Keratinocyte (primary cell): ENCODE measurements at regions not wholly inside any gene's neighbourhood (a gene's known extent, or its start where the extent isn't known, plus 50 kb on each side); places are given as distances from the start of the nearest gene placed in this dataset.

ENCODE experiments used
- EZH2 ChIP-seq: IDR thresholded peaks from one replicate; pipeline ENCODE4 v1.6.1; 2012; ENCODE audit warnings: inconsistent platforms, mild to moderate bottlenecking, low read length, moderate library complexity
- TF ChIP-seq, protein P1 (sequence below), 3 experiments: IDR thresholded peaks in 1 of 3; conservative IDR thresholded peaks in 1 of 3; optimal IDR thresholded peaks in 1 of 3; 2 replicates in 2 of 3; 3 replicates in 1 of 3; pipeline versions ENCODE3 to v1.5.1; 2011; ENCODE audit warnings: low read length in 3 of 3, mild to moderate bottlenecking in 3 of 3, moderate library complexity in 2 of 3, control low read depth in 1 of 3, inconsistent platforms in 1 of 3; ENCODE audit not compliant: insufficient read depth in 2 of 3; ENCODE audit errors: extremely low read depth in 1 of 3

DNA sequence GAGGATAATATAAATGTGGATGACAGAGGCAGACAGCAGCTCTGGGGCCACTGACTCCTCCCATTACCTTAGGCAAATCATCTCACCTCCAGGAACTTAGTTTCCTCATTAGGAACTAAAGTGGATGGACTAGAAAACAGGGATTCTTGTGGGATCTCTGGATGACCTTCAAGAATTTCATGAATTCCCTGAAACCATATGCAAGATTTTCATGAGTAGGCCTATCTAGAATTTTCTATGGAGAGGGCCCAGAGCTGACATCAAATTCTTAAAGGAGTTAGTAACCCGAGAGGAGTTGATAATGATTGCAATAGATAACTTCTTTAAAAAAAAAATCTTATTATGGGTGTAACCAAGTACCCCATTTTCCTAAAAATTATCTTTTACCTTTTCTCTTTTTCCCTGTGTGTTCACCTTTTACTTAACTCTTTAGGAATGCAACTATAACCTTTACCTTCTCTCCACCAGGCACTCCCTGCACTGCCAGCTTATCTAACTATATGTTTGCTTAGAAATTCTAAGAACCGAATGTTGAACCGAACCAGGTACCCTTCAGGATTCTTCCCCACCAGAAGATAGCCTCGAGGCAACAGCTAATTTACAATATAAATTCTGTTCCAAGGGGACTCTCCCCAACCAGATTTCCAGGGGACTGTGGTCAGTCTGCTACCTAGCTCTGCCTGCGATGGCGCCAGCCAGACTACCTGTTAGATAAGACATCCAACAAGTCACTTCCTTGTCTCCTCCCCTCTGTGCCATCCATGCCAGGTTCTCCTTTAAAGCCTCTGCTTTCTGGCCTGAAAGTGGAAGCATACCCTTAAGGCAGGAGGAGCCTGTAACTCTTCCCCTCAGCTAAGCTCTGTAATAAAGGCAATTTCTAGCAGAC lies 86.0 kb downstream of the GCNT4 start:
- TF ChIP-seq, protein P1, sequence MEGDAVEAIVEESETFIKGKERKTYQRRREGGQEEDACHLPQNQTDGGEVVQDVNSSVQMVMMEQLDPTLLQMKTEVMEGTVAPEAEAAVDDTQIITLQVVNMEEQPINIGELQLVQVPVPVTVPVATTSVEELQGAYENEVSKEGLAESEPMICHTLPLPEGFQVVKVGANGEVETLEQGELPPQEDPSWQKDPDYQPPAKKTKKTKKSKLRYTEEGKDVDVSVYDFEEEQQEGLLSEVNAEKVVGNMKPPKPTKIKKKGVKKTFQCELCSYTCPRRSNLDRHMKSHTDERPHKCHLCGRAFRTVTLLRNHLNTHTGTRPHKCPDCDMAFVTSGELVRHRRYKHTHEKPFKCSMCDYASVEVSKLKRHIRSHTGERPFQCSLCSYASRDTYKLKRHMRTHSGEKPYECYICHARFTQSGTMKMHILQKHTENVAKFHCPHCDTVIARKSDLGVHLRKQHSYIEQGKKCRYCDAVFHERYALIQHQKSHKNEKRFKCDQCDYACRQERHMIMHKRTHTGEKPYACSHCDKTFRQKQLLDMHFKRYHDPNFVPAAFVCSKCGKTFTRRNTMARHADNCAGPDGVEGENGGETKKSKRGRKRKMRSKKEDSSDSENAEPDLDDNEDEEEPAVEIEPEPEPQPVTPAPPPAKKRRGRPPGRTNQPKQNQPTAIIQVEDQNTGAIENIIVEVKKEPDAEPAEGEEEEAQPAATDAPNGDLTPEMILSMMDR (optimal IDR thresholded peaks at IDR 0.05 in 1 of 3, IDR thresholded peaks at IDR 0.05 in 1 of 3, conservative IDR thresholded peaks at IDR 0.05 in 1 of 3; ENCODE audit: extremely low read depth in 1 of 3, insufficient read depth in 2 of 3, low read length in 3 of 3), result no peak
- TF ChIP-seq EZH2, result no peak
